Liver (tissue), 3 donors: ENCODE measurements at regions not wholly inside any gene's neighbourhood (a gene's known extent, or its start where the extent isn't known, plus 50 kb on each side); places are given as distances from the start of the nearest gene placed in this dataset.
"Not testable (repeated sequence)": the region's sequence is repeated elsewhere in the genome, so short reads cannot be mapped to it uniquely, and the experiment has no call there.

Experiments
- CTCF ChIP-seq: fragments of 150-350 bp; IDR thresholded peaks from 2 replicates; pipeline ENCODE4 v1.5.1; 2017; ENCODE audit warnings: improper control_type of control experiment, low read depth, low read length; ENCODE audit not compliant: missing input control
- EGR1 ChIP-seq, 2 donors: IDR thresholded peaks; 2 replicates each; pipeline ENCODE4 v1.6.1; 2016 to 2018; ENCODE audit warnings: antibody characterized with exemption in 2 of 2, low read depth in 2 of 2
- GABPA ChIP-seq, 2 donors: IDR thresholded peaks in 1 of 2; conservative IDR thresholded peaks in 1 of 2; 2 replicates each; pipeline ENCODE4 v1.6.1; 2016; ENCODE audit warnings: antibody characterized with exemption in 2 of 2, mild to moderate bottlenecking in 1 of 2, moderate library complexity in 1 of 2
- HNF4G ChIP-seq: IDR thresholded peaks from 2 replicates; pipeline ENCODE4 v1.6.1; 2016; ENCODE audit warnings: antibody characterized with exemption
- MAX ChIP-seq: IDR thresholded peaks from 2 replicates; pipeline ENCODE4 v1.6.1; 2016; ENCODE audit warnings: antibody characterized with exemption
- NR2F2 ChIP-seq: IDR thresholded peaks from 2 replicates; pipeline ENCODE4 v1.6.1; 2016; ENCODE audit warnings: antibody characterized with exemption
- RAD21 ChIP-seq, 2 donors: IDR thresholded peaks; 2 replicates each; pipeline ENCODE4 v1.6.1; 2016; ENCODE audit warnings: antibody characterized with exemption in 2 of 2, mild to moderate bottlenecking in 2 of 2
- REST ChIP-seq: IDR thresholded peaks from 2 replicates; pipeline ENCODE4 v1.6.1; 2016; ENCODE audit warnings: antibody characterized with exemption, mild to moderate bottlenecking
- SP1 ChIP-seq: IDR thresholded peaks from 2 replicates; pipeline ENCODE4 v1.6.1; 2018; ENCODE audit warnings: antibody characterized with exemption, mild to moderate bottlenecking
- TAF1 ChIP-seq: conservative IDR thresholded peaks from 2 replicates; pipeline ENCODE4 v1.6.1; 2016; ENCODE audit warnings: antibody characterized with exemption, mild to moderate bottlenecking
- YY1 ChIP-seq: IDR thresholded peaks from 2 replicates; pipeline ENCODE4 v1.6.1; 2016; ENCODE audit warnings: antibody characterized with exemption, mild to moderate bottlenecking
- ZBTB33 ChIP-seq: IDR thresholded peaks from 2 replicates; pipeline ENCODE4 v1.6.1; 2016; ENCODE audit warnings: antibody characterized with exemption
- donor health status: healthy.
- donor health status: healthy.

GRCh38 chr21:5035147-5035546 lies 5486.2 kb upstream of the TPTE start:
- TF ChIP-seq CTCF; MAX; REST; YY1; EGR1 (IDR thresholded peaks at IDR 0.05; ENCODE audit: low read depth in 2 of 2); SP1; RAD21 (IDR thresholded peaks at IDR 0.05); ZBTB33; TAF1; NR2F2; HNF4G; GABPA (IDR thresholded peaks at IDR 0.05 in 1 of 2, conservative IDR thresholded peaks at IDR 0.05 in 1 of 2): not testable (repeated sequence)
